GM23248 (cell line): ENCODE measurements at regions not wholly inside any gene's neighbourhood (a gene's known extent, or its start where the extent isn't known, plus 50 kb on each side); places are given as distances from the start of the nearest gene placed in this dataset.
"Not testable (repeated sequence)": the region's sequence is repeated elsewhere in the genome, so short reads cannot be mapped to it uniquely, and the experiment has no call there.

Source experiments
- DNase-seq: peaks from one replicate; pipeline ENCODE4 v3.0.0-alpha.2; 2015
- H2AFZ ChIP-seq: fragments of 200-600 bp; sonication (generic); 2 replicates; pipeline ENCODE4 v1.6.1; 2016; ENCODE audit warnings: antibody characterized with exemption
- H3F3A ChIP-seq: fragments of 200-600 bp; sonication (generic); 2 replicates; pipeline ENCODE4 v1.6.1; 2016; ENCODE audit warnings: mild to moderate bottlenecking, antibody characterized with exemption, mixed run types; ENCODE audit not compliant: insufficient read depth
- H3K27ac ChIP-seq: fragments of 200-600 bp; sonication (generic); 2 replicates; pipeline ENCODE4 v1.5.1; 2016; ENCODE audit warnings: mild to moderate bottlenecking
- H3K27me3 ChIP-seq: fragments of 200-600 bp; sonication (generic); replicated peaks from 2 replicates; pipeline ENCODE4 v1.6.1; 2016; ENCODE audit warnings: mild to moderate bottlenecking; ENCODE audit not compliant: insufficient read depth
- H3K36me3 ChIP-seq: fragments of 200-600 bp; sonication (generic); 2 replicates; pipeline ENCODE4 v1.6.1; 2016; ENCODE audit warnings: low read depth, mild to moderate bottlenecking
- H3K4me1 ChIP-seq: fragments of 200-600 bp; sonication (generic); 2 replicates; pipeline ENCODE4 v1.6.1; 2016; ENCODE audit warnings: mild to moderate bottlenecking; ENCODE audit not compliant: insufficient read depth
- H3K4me2 ChIP-seq: fragments of 200-600 bp; sonication (generic); one replicate; pipeline ENCODE4 v1.6.1; 2016; ENCODE audit warnings: mild to moderate bottlenecking; ENCODE audit not compliant: unreplicated experiment
- H3K4me3 ChIP-seq: fragments of 200-600 bp; sonication (generic); 2 replicates; pipeline ENCODE4 v1.5.1; 2016; ENCODE audit warnings: mild to moderate bottlenecking
- H3K79me2 ChIP-seq: fragments of 200-600 bp; sonication (generic); 2 replicates; pipeline ENCODE4 v1.6.1; 2016; ENCODE audit warnings: mild to moderate bottlenecking; ENCODE audit not compliant: insufficient read depth
- H3K9ac ChIP-seq: fragments of 200-600 bp; sonication (generic); 2 replicates; pipeline ENCODE4 v1.6.1; 2016; ENCODE audit warnings: mild to moderate bottlenecking
- H3K9me2 ChIP-seq: fragments of 200-600 bp; sonication (generic); 2 replicates; pipeline ENCODE4 v1.6.1; 2016; ENCODE audit warnings: mixed run types, mild to moderate bottlenecking, moderate library complexity; ENCODE audit not compliant: insufficient read depth
- H3K9me3 ChIP-seq: fragments of 200-600 bp; sonication (generic); one replicate; pipeline ENCODE4 v1.6.1; 2017; ENCODE audit warnings: low read depth
- H4K20me1 ChIP-seq: fragments of 200-600 bp; sonication (generic); 2 replicates; pipeline ENCODE4 v1.6.0; 2016; ENCODE audit not compliant: insufficient read depth
- EZH2 ChIP-seq: fragments of 200-600 bp; sonication (generic); IDR thresholded peaks from 2 replicates; pipeline ENCODE4 v1.6.1; 2018; ENCODE audit warnings: antibody characterized with exemption, mild to moderate bottlenecking; ENCODE audit not compliant: insufficient read depth, poor library complexity, severe bottlenecking
- EZH2phosphoT487 ChIP-seq: fragments of 200-600 bp; sonication (generic); IDR thresholded peaks from 2 replicates; pipeline ENCODE4 v1.6.1; 2018; ENCODE audit warnings: antibody characterized with exemption, moderate library complexity, mild to moderate bottlenecking, low read depth; ENCODE audit not compliant: insufficient read depth
- WGBS, 2 experiments: methylation state at CpG; one replicate each; pipeline ENCODE4 v1.1.6; 2015 to 2017; ENCODE audit warnings: low lambda C conversion rate in 2 of 2, low coverage in 1 of 2; ENCODE audit errors: missing lambda C conversion rate in 2 of 2; 5-methylcytosine and 5-hydroxymethylcytosine counted together
- in situ Hi-C: fragments of 300-500 bp; cut with MboI; formaldehyde crosslinking; loops from 2 replicates; pipeline ENCODE4 v1.15.0; 2020

GRCh38 chr10:53033396-53033795 is 260.8 kb upstream of the MBL2 start:
- no peaks in the 10 kb centered on the region for H3K9me2 ChIP-seq
- H3F3A ChIP-seq = 0 out of 2 replicates have a peak, but pooled peaks cover 8% of the 10 kb centered on the region
- TF ChIP-seq EZH2 (no peak), EZH2phosphoT487 (no peak)
- H2AFZ ChIP-seq = no peak overlapping the region
- H3K36me3 ChIP-seq = no peaks in the 10 kb centered on the region
- H3K79me2 ChIP-seq = no peaks in the 10 kb centered on the region
- no peak overlapping the region for H3K9ac ChIP-seq
- in situ Hi-C loops = no loop called here
- peaks cover 15% of the 10 kb centered on the region for H3K4me1 ChIP-seq
- no peak overlapping the region for H3K4me2 ChIP-seq
- 3 to 5% methylated on average over 2 of the region's 2 CpGs for WGBS, 2 experiments
- no peaks in the 10 kb centered on the region for H3K9me3 ChIP-seq
- H3K27ac ChIP-seq = no peak overlapping the region
- H3K4me3 ChIP-seq = no peak overlapping the region
- H3K27me3 ChIP-seq = no peaks in the 10 kb centered on the region
- H4K20me1 ChIP-seq = no peaks in the 10 kb centered on the region
- DNase-seq = no peak

GRCh38 chr10:53029872-53030849 is 257.6 kb upstream of the MBL2 start:
- H3K9ac ChIP-seq, H3F3A ChIP-seq, H3K9me2 ChIP-seq, H3K27me3 ChIP-seq, in situ Hi-C loops, H3K79me2 ChIP-seq, H4K20me1 ChIP-seq, H3K36me3 ChIP-seq, H3K9me3 ChIP-seq: not testable (repeated sequence)
- H3K27ac ChIP-seq = peak overlapping the region; percentile 23
- WGBS, 2 experiments = 36 to 42% methylated on average over 7 to 8 of the region's 8 CpGs
- peak overlapping the region; percentile 68 for H2AFZ ChIP-seq
- peaks cover 15% of the 10 kb centered on the region for H3K4me1 ChIP-seq
- peak overlapping the region; percentile 8 for H3K4me3 ChIP-seq
- peak; percentile 50 for DNase-seq
- peak overlapping the region; percentile 75 for H3K4me2 ChIP-seq

DNA sequence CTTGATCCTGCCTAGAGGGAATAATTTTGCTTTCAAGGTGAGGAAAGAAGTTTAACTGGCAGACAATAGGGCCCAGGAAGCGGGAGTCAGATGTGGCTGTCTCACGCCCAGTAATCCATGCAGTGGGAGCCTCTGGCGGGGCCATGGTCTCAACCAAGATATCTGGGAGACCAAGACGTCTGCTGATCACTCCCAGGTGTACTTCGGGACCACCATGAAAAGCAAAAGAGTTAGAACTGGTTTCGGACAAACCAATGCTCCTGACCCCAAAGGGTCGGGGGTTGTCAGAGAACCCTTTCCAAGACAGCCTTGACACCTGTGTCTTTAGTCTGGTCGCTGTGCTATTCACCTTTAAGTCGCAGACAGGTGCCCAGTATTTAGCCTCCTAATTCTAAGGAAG is 256.9 kb upstream of the MBL2 start:
- no peaks in the 10 kb centered on the region for H3K36me3 ChIP-seq
- no peak overlapping the region; the same call in 1 of the 2 replicates for H3K27ac ChIP-seq
- 0 out of 2 replicates have a peak, but pooled peaks cover 8% of the 10 kb centered on the region for H3F3A ChIP-seq
- H3K9ac ChIP-seq = no peak overlapping the region
- H2AFZ ChIP-seq = peak overlapping the region; percentile 68; the same call in 1 of the 2 replicates
- no peak overlapping the region for H3K4me3 ChIP-seq
- no peak overlapping the region for H3K4me2 ChIP-seq
- no peaks in the 10 kb centered on the region for H3K9me3 ChIP-seq
- no peaks in the 10 kb centered on the region for H3K27me3 ChIP-seq
- no peaks in the 10 kb centered on the region for H3K79me2 ChIP-seq
- peaks cover 15% of the 10 kb centered on the region for H3K4me1 ChIP-seq
- in situ Hi-C loops = no loop called here
- no peak for TF ChIP-seq EZH2
- TF ChIP-seq EZH2phosphoT487 = no peak
- DNase-seq = no peak
- H4K20me1 ChIP-seq = no peaks in the 10 kb centered on the region
- H3K9me2 ChIP-seq = no peaks in the 10 kb centered on the region
- 60 to 61% methylated on average over 9 of the region's 9 CpGs for whole genome bisulfite sequencing, 2 experiments

GRCh38 chr10:53025765-53026164 is 253.2 kb upstream of the MBL2 start:
- H3K9me2 ChIP-seq, H3K9me3 ChIP-seq, H4K20me1 ChIP-seq, H3K9ac ChIP-seq, in situ Hi-C loops, DNase-seq, H3K79me2 ChIP-seq, H3K27me3 ChIP-seq, H3K36me3 ChIP-seq, H3K4me3 ChIP-seq, H3F3A ChIP-seq, H3K27ac ChIP-seq: not testable (repeated sequence)
- Histone ChIP-seq H2AFZ (peak overlapping the region; percentile 89; the same call in 1 of the 2 replicates), H3K4me1 (peaks cover 12% of the 10 kb centered on the region), H3K4me2 (peak overlapping the region; percentile 82)
- WGBS, 2 experiments = 56 to 65% methylated on average over 6 of the region's 6 CpGs
